ENCODE measurements at regions not wholly inside any gene's neighbourhood (a gene's known extent, or its start where the extent isn't known, plus 50 kb on each side); places are given as distances from the start of the nearest gene placed in this dataset.
"Not testable (repeated sequence)": the region's sequence is repeated elsewhere in the genome, so short reads cannot be mapped to it uniquely, and the experiment has no call there.

DNA sequence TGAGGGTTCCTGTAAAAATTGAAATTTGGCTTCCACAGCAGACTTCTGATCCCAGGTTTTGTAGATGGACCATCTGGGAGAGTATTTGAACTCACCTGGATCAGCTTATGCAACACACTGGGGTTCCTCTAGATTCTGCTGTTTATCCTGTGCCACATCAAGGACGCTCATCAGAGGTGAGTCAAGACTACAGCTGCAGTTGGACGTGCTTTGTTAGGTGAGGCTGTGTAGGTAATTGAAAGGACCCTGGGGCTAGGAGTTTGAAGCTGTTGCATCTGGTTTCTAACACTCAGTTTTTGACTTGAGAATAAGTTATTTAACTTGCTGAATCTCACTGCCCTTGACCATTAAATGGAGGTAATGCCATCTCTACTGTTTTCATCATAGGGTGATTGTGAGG is 394.2 kb downstream of the EDEM1 start:
- CTCF ChIA-PET: no interaction called here
- POLR2A ChIA-PET: no interaction called here

DNA sequence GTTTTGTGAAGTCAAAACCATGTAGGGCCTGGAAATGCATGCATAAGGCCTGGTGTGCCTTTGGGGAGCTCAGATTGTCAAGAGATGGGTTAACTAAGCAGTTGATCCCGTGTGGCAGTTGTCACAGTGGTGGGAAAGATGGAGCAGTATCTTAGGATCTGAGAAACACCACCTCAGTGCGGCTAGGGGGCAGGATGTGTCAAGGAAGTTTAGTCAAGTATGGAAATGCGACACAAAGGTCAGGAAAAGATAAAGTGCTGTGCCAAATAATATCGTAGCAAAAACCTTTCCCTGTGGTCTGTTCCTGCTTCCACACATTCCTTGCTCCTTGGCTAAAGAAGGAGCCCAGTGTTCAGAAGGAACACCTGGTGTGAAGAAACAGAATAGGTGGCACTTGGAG is 396.4 kb downstream of the EDEM1 start:
- ChIA-PET CTCF (no interaction called here), POLR2A (no interaction called here)

DNA sequence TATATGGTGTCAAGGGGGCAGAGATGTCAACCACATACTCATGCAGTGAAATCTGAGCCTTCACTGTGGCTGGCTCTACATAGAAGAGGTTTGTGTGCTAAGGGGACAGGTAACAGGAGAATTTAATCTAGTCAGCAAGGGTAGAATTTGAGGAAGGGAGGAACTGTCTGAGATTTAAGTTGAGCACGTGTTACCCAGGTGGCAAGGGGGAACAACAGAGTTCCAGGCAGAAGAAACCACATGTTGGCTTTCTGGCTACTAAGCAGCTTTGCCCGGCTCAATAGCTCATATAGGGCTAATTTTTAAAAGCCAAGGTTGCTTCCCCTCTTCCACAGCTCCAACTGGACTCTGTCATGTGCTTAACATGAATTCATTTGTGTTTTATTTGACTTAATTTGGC is 397.6 kb downstream of the EDEM1 start:
- ChIA-PET CTCF (no interaction called here), POLR2A (no interaction called here)

DNA sequence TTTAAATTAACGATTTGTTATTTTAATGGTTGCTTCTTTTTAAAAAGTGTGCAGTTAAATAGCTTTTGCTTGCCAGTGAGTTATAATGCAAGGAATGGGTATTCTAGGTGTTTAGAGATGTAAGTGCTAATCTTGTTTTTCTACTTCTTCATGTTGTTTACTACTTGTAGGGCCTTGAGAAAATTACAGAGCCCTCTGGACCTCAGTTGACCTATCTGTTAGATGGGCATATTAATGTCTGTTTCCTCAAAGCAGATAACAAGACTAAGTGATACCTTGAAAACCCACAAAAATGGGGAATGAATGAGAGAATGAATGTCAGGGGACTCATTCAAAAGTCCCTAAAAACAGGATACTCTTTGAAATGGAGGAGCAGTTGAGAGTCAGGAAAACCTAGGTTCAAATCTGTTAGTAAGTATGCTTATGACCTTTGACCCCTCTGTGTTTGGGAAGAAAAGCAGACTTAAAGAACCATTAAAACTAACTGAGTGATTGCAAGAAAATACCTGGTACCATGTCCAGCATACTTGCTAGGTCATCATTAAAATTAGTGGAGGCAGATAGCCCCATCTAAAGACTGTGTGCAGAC is 419.5 kb downstream of the EDEM1 start:
- POLR2A ChIA-PET: no interaction called here
- CTCF ChIA-PET: no interaction called here

DNA sequence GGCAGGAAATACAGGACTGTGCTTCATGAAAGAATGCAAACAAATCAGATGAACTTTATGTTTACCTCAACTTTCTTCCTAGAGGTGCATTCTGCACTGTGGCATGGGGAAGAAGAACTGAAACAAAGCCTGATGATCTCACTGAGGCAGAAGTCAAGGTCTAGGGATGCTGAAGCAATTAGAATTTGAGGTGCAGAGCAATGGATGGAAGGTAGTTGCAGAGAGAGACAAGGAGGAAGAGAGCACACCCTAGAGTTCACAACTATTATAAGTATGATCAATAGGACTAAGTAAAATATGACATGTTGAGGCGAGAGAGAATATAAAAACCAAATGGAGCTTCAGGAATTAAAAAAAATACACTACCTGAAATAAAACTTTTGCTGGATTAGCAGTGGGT is 420.1 kb downstream of the EDEM1 start:
- POLR2A ChIA-PET: no interaction called here
- CTCF ChIA-PET: no interaction called here

- POLR2A ChIA-PET, CTCF ChIA-PET: not testable (repeated sequence)
Measured at GRCh38 chr3:5608971-5609370, 421.5 kb downstream of the EDEM1 start.

DNA sequence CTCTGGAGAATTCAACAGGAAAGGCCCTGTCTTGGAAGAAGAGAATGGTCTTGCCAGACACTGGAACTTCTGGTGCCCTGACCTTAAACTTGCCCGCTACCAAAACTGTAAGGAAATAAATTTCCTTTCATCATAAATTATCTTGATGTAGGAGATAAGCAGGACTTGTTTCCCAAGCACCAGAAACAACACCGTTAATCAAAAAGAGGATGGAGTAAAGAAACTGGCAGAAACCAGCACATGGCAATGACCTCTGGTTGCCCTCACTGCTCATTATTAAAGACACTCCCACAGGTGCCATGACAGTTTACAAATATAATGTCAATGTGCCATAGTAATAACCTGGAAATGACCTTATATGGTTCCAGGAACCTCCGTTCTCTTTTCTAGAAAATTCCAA is 426.1 kb downstream of the EDEM1 start:
- POLR2A ChIA-PET: no interaction called here

GRCh38 chr3:5616873-5617272 is 429.4 kb downstream of the EDEM1 start:
- CTCF ChIA-PET: no interaction called here
- POLR2A ChIA-PET: no interaction called here

More for the DNA sequence above, 426.1 kb downstream of the EDEM1 start:
- CTCF ChIA-PET: no interaction called here

- ChIA-PET CTCF (no interaction called here), POLR2A (no interaction called here)
Measured at GRCh38 chr3:5618170-5618569, 430.7 kb downstream of the EDEM1 start.

DNA sequence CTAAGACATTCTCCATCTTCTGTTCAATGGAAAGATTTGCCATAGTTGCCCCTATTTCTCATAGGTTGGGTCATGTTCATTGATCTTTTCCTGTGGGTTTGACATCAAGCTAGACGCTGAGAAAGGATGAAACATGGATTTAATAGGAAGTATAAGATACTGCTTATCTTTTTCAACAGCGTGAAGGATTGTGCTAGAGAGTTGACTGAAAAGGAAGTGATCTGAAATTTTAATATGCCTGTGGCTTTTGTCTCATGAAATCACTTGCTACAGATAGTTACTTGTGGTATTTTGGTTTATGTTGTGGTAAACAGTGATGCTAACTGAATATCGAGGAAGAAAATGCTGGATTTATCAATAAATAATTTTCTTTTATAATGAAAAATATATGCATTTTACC is 442.9 kb downstream of the EDEM1 start:
- ChIA-PET CTCF (interaction anchor here (0.6 kb wide), 1 partner anchor 11 kb away, joined by 3 read pairs; no protein-coding TSS in a partner anchor), POLR2A (no interaction called here)

GRCh38 chr3:5633960-5634359 is 446.5 kb downstream of the EDEM1 start:
- CTCF ChIA-PET: no interaction called here

GRCh38 chr3:5634411-5634810 is 446.9 kb downstream of the EDEM1 start:
- ChIA-PET CTCF (no interaction called here), POLR2A (no interaction called here)

More at GRCh38 chr3:5633960-5634359, 446.5 kb downstream of the EDEM1 start:
- POLR2A ChIA-PET: no interaction called here

DNA sequence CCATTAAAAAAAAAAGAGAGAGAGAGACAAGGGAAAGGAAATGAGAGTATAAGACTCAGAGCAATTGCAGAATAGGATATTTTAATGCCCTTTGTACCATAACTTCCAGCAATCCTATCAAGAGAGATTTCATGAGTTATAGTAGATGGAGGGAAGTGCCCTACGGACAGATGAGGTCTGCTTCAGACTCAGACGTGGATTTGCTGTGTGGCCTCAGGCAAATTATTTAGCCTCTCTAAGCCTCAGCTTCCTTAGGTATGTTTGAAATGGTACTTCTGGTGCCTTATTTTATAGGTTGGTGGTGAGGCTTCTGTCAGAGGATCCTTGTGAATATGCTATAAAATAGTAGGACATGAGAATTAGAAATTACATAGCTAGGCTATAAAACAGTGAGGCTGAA is 448.2 kb downstream of the EDEM1 start:
- CTCF ChIA-PET: no interaction called here
- POLR2A ChIA-PET: no interaction called here

DNA sequence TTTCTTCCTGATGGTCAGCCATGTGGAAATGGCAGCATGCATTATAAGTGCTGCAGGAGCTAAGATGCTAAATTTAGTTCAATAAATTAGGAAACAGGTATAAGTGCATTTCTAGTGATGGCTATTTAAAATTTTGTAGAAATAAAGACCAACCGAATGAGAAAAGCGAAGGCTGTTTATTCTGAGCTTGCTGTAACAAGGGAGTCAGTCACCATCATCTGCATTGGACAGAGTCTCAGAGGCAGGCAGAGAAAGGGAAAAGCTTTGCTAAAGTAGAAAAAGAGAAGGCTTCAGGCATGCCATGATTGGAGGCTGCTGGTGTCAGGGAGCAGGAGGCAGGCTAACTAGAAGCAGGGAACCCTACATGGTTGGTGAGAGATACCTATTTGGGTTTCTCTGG is 451.0 kb downstream of the EDEM1 start:
- CTCF ChIA-PET: no interaction called here
- POLR2A ChIA-PET: no interaction called here

DNA sequence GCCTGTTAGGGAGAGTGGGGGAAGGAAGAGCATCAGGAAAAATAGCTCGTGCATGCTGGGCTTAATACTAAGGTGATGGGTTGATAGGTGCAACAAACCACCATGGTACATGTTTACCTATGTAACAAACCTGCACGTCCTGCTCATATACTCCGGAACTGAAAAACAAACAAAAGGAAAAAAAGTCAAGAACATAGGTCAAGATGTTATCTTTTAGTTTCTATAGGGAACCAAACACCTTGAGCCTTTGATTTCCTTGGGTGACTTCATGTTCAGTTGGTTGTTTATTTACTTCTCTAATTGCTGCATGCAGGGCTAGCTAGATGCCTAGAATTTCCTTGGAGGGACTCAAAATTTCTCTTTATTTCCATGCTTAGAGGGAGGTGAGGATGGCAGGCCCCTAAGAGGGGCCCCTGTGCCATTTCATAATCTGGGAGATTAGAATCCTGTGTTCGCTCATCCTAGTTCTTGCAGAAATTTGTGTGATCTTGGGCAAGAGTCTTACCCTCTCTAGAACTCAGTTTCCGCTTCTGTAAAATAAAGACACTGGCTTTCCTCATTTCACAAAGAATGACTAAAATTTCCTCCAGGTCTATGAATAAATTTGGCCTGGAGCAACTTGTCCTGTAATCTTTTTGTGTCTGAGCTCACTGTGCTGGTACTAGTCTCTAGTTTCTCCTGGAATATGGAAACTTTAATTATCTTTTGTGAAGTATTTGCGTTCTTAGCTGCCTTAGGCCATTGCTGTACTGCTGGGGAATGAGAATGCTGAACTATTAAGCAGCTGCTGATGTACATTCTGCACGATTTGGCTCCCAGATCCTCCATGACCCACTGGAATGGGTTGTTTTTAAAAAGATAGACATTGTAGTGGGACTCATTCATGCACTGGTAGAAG is 457.5 kb downstream of the EDEM1 start:
- CTCF ChIA-PET: no interaction called here
- POLR2A ChIA-PET: no interaction called here

GRCh38 chr3:5645692-5646410 is 458.3 kb downstream of the EDEM1 start:
- CTCF ChIA-PET: no interaction called here

GRCh38 chr3:5650303-5650702 is 462.8 kb downstream of the EDEM1 start:
- ChIA-PET CTCF (no interaction called here), POLR2A (no interaction called here)

More at GRCh38 chr3:5645692-5646410, 458.3 kb downstream of the EDEM1 start:
- POLR2A ChIA-PET: no interaction called here

DNA sequence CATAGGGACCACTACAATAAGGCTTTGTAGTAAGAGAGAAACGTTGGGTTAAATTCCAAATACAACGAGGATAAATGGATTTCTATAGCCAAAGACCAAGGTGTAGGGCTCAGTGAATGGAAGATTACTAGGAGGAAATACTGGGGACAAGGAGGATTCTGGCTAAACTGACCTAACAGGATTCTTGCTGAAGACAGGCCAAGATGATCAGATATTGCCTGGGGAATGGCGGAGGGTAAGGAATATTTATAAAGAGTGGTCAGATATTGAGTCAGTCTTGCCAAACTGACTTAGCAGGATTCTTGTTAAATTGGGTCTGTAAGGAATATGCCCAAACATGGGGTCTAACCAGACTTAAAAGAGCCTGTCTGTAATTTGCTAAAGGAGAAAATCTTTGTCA is 463.8 kb downstream of the EDEM1 start:
- CTCF ChIA-PET: no interaction called here
- POLR2A ChIA-PET: no interaction called here

DNA sequence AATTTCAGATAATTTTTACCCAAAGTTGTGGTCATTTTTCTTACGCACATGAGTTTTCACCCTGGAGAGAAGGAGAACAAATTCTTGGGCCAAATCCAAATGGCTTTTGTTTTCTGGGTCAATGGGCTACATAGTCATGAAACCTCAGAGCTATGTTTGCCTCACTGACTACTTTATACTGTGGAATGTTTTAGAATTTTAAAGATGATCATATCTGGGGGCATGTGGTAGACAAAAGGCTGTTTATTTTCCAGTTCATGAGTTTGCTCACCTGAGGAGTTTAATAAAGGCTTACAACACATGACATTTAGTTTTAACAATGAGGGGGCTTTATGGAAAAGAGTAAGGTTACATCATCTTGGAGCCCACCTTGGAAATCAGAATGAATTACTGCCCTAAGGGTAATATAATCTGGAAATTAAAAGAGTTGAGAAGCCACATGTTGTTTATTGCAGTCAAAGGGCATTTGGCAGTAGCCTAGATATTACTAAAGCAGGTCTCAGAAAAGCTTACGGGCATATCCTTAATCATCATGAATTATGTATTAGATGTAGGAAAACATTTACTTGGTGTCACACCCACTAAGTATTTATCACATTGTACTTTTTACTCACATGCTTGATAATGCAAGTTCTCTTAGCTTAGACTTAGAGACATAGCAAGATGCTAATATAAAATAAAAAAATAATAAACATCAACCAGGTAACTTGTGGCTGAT is 466.1 kb downstream of the EDEM1 start:
- ChIA-PET CTCF (no interaction called here), POLR2A (no interaction called here)

DNA sequence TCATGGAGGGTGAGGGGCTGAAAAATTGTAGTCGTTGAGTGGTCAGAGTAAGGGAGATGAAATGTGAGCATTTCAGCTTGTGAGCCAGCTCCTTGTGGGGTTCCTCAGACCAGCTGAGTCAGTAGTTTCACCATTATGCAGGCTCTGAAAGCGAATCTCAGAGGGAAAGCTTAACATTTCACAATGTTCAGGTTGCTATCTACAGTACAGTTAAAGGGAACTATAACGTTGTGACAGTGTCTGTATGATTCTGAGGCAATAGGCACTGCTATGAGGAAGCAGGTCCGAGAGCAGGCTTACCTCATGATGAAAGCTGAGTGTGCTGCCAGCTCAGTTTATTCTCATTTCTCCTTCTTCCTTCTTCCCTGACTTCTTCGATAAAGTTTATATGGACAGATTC is 469.6 kb downstream of the EDEM1 start:
- CTCF ChIA-PET: no interaction called here

GRCh38 chr3:5663601-5664000 is 476.1 kb downstream of the EDEM1 start:
- ChIA-PET POLR2A (no interaction called here), CTCF (no interaction called here)

More for the DNA sequence above, 469.6 kb downstream of the EDEM1 start:
- POLR2A ChIA-PET: no interaction called here

All from activated CD8-positive, alpha-beta memory T cell treated with anti-CD3 and anti-CD28 coated beads for 36 hours (primary cell).